NCI-H1436 treated with DMSO at 0.1 percent for 48 hours (cell line): ENCODE measurements at regions not wholly inside any gene's neighbourhood (a gene's known extent, or its start where the extent isn't known, plus 50 kb on each side); places are given as distances from the start of the nearest gene placed in this dataset.

Experiments
- DNase-seq: peaks from one replicate; lab custom pipeline; 2025; lab: John Stamatoyannopoulos, UW

DNA sequence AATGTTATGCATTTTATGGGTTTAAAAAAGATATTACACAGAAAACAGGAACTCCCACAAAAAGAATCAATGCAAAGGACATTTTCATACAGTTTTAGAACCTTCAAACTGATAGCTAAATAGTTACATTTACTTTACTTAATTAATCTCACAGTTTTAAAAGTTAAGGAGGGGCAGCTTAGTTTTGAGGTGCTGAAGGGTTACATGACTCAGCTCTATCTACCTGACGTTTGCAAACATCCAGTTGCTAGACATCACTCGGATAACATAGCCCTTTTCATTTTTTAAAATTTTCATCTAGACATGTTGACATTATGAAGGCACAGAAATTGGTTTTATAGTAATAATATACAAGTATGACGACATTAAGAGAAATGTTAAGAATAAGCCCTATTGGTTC is 53.7 kb upstream of the HSD17B12 start:
- DNase-seq: no peak
